CD4-positive, alpha-beta T cell treated with Interleukin-6 at 100 ng/mL for 8 hours (primary cell): ENCODE measurements at regions not wholly inside any gene's neighbourhood (a gene's known extent, or its start where the extent isn't known, plus 50 kb on each side); places are given as distances from the start of the nearest gene placed in this dataset.
"Not testable (repeated sequence)": the region's sequence is repeated elsewhere in the genome, so short reads cannot be mapped to it uniquely, and the experiment has no call there.

ENCODE experiments used
- DNase-seq: peaks from one replicate; pipeline ENCODE4 v3.0.0-alpha.2; 2020; ENCODE audit warnings: mixed read lengths, low spot score

GRCh38 chr5:83001796-83002381 lies 75.3 kb downstream of the TMEM167A start:
- DNase-seq: no peak

GRCh38 chr5:83000922-83001321 lies 76.3 kb downstream of the TMEM167A start:
- no peak for DNase-seq

- no peak for DNase-seq
Observed at GRCh38 chr5:83000428-83000827, 76.8 kb downstream of the TMEM167A start.

GRCh38 chr5:82993416-82993815 lies 83.8 kb downstream of the TMEM167A start:
- DNase-seq: no peak

GRCh38 chr5:82992646-82993045 lies 84.5 kb downstream of the TMEM167A start:
- no peak for DNase-seq

- no peak for DNase-seq
Observed at GRCh38 chr5:82991678-82992323, 85.4 kb downstream of the TMEM167A start.

- DNase-seq: no peak
Observed at GRCh38 chr5:82991059-82991458, 86.1 kb downstream of the TMEM167A start.

- DNase-seq: no peak
Observed at GRCh38 chr5:82987188-82987587, 90.0 kb downstream of the TMEM167A start.

- no peak for DNase-seq
Observed at GRCh38 chr5:82986404-82986803, 90.8 kb downstream of the TMEM167A start.

- DNase-seq: no peak
Observed at GRCh38 chr5:82985763-82986162, 91.4 kb downstream of the TMEM167A start.

GRCh38 chr5:82984786-82985735 lies 92.1 kb downstream of the TMEM167A start:
- no peak for DNase-seq

GRCh38 chr5:82982846-82983245 lies 94.3 kb downstream of the TMEM167A start:
- DNase-seq: no peak

GRCh38 chr5:82976887-82977286 lies 100.3 kb downstream of the TMEM167A start:
- DNase-seq: not testable (repeated sequence)

- DNase-seq: no peak
Observed at GRCh38 chr5:82975812-82976211, 101.4 kb downstream of the TMEM167A start.

- DNase-seq: no peak
Observed at GRCh38 chr5:82975396-82975795, 101.8 kb downstream of the TMEM167A start.

GRCh38 chr5:82974346-82974745 lies 102.8 kb downstream of the TMEM167A start:
- DNase-seq: not testable (repeated sequence)

GRCh38 chr5:82971901-82972300 lies 105.3 kb downstream of the TMEM167A start:
- no peak for DNase-seq

- DNase-seq: not testable (repeated sequence)
Observed at GRCh38 chr5:82971034-82971806, 106.0 kb downstream of the TMEM167A start.

- DNase-seq: not testable (repeated sequence)
Observed at GRCh38 chr5:82969221-82969976, 107.8 kb downstream of the TMEM167A start.

GRCh38 chr5:82967072-82967471 lies 110.1 kb downstream of the TMEM167A start:
- no peak for DNase-seq

- DNase-seq: no peak
Observed at GRCh38 chr5:82959466-82959865, 117.7 kb downstream of the TMEM167A start.
